OCI-LY7 (cell line): ENCODE measurements at regions not wholly inside any gene's neighbourhood (a gene's known extent, or its start where the extent isn't known, plus 50 kb on each side); places are given as distances from the start of the nearest gene placed in this dataset.

Source experiments
- BruUV-seq: library from RNA; stranded (reverse); fragments of 400-500 nt; replicated peaks from 2 replicates; lab custom pipeline; 2021; lab: Mats Ljungman, UMichigan
- CTCF ChIA-PET: fragments of 300-600 bp; sonication (Branson Sonifier 250); formaldehyde crosslinking; loops from one replicate; lab custom pipeline; 2022; ENCODE audit warnings: antibody characterized with exemption; ENCODE audit not compliant: unreplicated experiment; lab: Charles Lee
- POLR2A ChIA-PET: fragments of 300-600 bp; sonication (Branson Sonifier 250); formaldehyde crosslinking; loops from one replicate; lab custom pipeline; 2022; ENCODE audit warnings: antibody characterized with exemption; lab: Charles Lee
- DNase-seq: peaks from one replicate; pipeline ENCODE4 v3.0.0-alpha.2; 2015; ENCODE audit warnings: low spot score
- H2AFZ ChIP-seq: fragments of 200-600 bp; sonication (generic), shearing (Covaris generic); 2 replicates; pipeline ENCODE4 v1.6.1; 2014; ENCODE audit warnings: mild to moderate bottlenecking, antibody characterized with exemption, low read length, moderate library complexity
- H3K27ac ChIP-seq: fragments of 200-600 bp; sonication (generic); 2 replicates; pipeline ENCODE4 v1.5.1; 2014; ENCODE audit warnings: mixed run types, low read depth, mild to moderate bottlenecking, moderate library complexity, low read length, inconsistent platforms; ENCODE audit not compliant: poor library complexity, severe bottlenecking
- H3K36me3 ChIP-seq: fragments of 200-600 bp; sonication (generic); 2 replicates; pipeline ENCODE4 v1.6.1; 2014; ENCODE audit warnings: mild to moderate bottlenecking, antibody characterized with exemption, low read length, moderate library complexity, mixed read lengths; ENCODE audit not compliant: insufficient read depth
- H3K4me1 ChIP-seq: fragments of 200-600 bp; sonication (generic); 2 replicates; pipeline ENCODE4 v1.5.1; 2014; ENCODE audit warnings: mild to moderate bottlenecking, low read length; ENCODE audit not compliant: insufficient read depth, poor library complexity, severe bottlenecking
- H3K4me2 ChIP-seq: fragments of 200-600 bp; sonication (generic); 2 replicates; pipeline ENCODE4 v1.6.1; 2014; ENCODE audit warnings: mild to moderate bottlenecking, low read length
- H3K4me3 ChIP-seq: fragments of 200-600 bp; sonication (generic); 2 replicates; pipeline ENCODE4 v1.5.1; 2014; ENCODE audit warnings: mild to moderate bottlenecking, low read depth, low read length; ENCODE audit not compliant: poor library complexity, severe bottlenecking
- H3K79me2 ChIP-seq: fragments of 200-600 bp; sonication (generic); 2 replicates; pipeline ENCODE4 v1.6.1; 2016; ENCODE audit warnings: low read depth, mild to moderate bottlenecking, low read length, moderate library complexity, mixed read lengths; ENCODE audit not compliant: insufficient read depth
- H3K9me2 ChIP-seq: fragments of 200-600 bp; sonication (generic); 2 replicates; pipeline ENCODE4 v1.6.1; 2016; ENCODE audit warnings: mild to moderate bottlenecking, low read length, mixed read lengths; ENCODE audit not compliant: insufficient read depth
- H3K9me3 ChIP-seq: fragments of 200-600 bp; sonication (generic); 2 replicates; pipeline ENCODE4 v1.6.1; 2014; ENCODE audit warnings: mild to moderate bottlenecking, mixed run types, low read length, mixed read lengths
- H4K20me1 ChIP-seq: fragments of 200-600 bp; sonication (generic); 2 replicates; pipeline ENCODE4 v1.6.1; 2014; ENCODE audit warnings: mild to moderate bottlenecking, antibody characterized with exemption, low read length, moderate library complexity, mixed read lengths; ENCODE audit not compliant: insufficient read depth
- CTCF ChIP-seq: fragments of 200-600 bp; sonication (generic); conservative IDR thresholded peaks from 2 replicates; pipeline ENCODE4 v1.5.1; 2014; ENCODE audit warnings: mild to moderate bottlenecking, antibody characterized with exemption, low read length, moderate library complexity, mixed read lengths
- EZH2phosphoT487 ChIP-seq: fragments of 200-600 bp; sonication (generic); IDR thresholded peaks from 2 replicates; pipeline ENCODE4 v1.6.1; 2018; ENCODE audit warnings: low read depth, borderline replicate concordance, mild to moderate bottlenecking, mixed run types, antibody characterized with exemption, low read length, moderate library complexity, mixed read lengths
- intact Hi-C: fragments of 100-400 bp; cut with micrococcal nuclease; formaldehyde crosslinking; loops from one replicate; pipeline ENCODE4 v1.10.0; 2022; ENCODE audit not compliant: unreplicated experiment

- DNase-seq, result no peak
- H3K9me2 ChIP-seq, result no peaks in the 10 kb centered on the region
- H3K27ac ChIP-seq, result no peak overlapping the region
- no peak overlapping the region for H3K4me3 ChIP-seq
- POLR2A ChIA-PET, result no interaction called here
- H3K4me2 ChIP-seq, result no peak overlapping the region
- no peaks in the 10 kb centered on the region for H3K4me1 ChIP-seq
- no peak for TF ChIP-seq CTCF
- TF ChIP-seq EZH2phosphoT487, result no peak
- no peaks in the 10 kb centered on the region for H3K79me2 ChIP-seq
- H4K20me1 ChIP-seq, result no peaks in the 10 kb centered on the region
- CTCF ChIA-PET, result no interaction called here
- no peaks in the 10 kb centered on the region for H3K36me3 ChIP-seq
- no peaks in the 10 kb centered on the region for H3K9me3 ChIP-seq
- no peak overlapping the region for H2AFZ ChIP-seq
- intact Hi-C loops, result no loop called here
- no TSS peak for BruUV-seq
Observed at GRCh38 chr15:61442821-61443220, 213.7 kb upstream of the RORA start.

GRCh38 chr15:61441891-61442290 is 212.8 kb upstream of the RORA start:
- Histone ChIP-seq H4K20me1 (no peaks in the 10 kb centered on the region), H3K4me3 (no peak overlapping the region), H3K4me2 (no peak overlapping the region), H3K9me3 (no peaks in the 10 kb centered on the region), H3K9me2 (no peaks in the 10 kb centered on the region), H3K36me3 (no peaks in the 10 kb centered on the region), H3K27ac (no peak overlapping the region), H3K4me1 (no peaks in the 10 kb centered on the region), H2AFZ (no peak overlapping the region), H3K79me2 (no peaks in the 10 kb centered on the region)
- CTCF ChIA-PET, result no interaction called here
- BruUV-seq, result no TSS peak
- POLR2A ChIA-PET, result no interaction called here
- no peak for DNase-seq
- no peak for TF ChIP-seq EZH2phosphoT487
- TF ChIP-seq CTCF, result no peak
- intact Hi-C loops, result no loop called here

GRCh38 chr15:61426466-61426865 is 197.4 kb upstream of the RORA start:
- Histone ChIP-seq H3K27ac (no peak overlapping the region), H3K4me1 (no peaks in the 10 kb centered on the region), H3K4me2 (no peak overlapping the region), H3K4me3 (no peak overlapping the region), H3K9me3 (no peaks in the 10 kb centered on the region), H3K36me3 (no peaks in the 10 kb centered on the region), H4K20me1 (no peaks in the 10 kb centered on the region), H3K79me2 (no peaks in the 10 kb centered on the region), H2AFZ (no peak overlapping the region), H3K9me2 (no peaks in the 10 kb centered on the region)
- no TSS peak for BruUV-seq
- intact Hi-C loops, result no loop called here
- DNase-seq, result no peak
- no peak for TF ChIP-seq EZH2phosphoT487
- TF ChIP-seq CTCF, result no peak
- ChIA-PET POLR2A (interaction anchor here (0.6 kb wide), 1 partner anchor 350 kb away, joined by 3 read pairs; no protein-coding TSS in a partner anchor), CTCF (no interaction called here)
